ENCODE measurements at regions not wholly inside any gene's neighbourhood (a gene's known extent, or its start where the extent isn't known, plus 50 kb on each side); places are given as distances from the start of the nearest gene placed in this dataset.

- TF ChIP-seq CTCF (IDR thresholded peaks at IDR 0.05 in 2 of 3, conservative IDR thresholded peaks at IDR 0.05 in 1 of 3; ENCODE audit: insufficient read depth in 2 of 3, low read depth in 1 of 3, low read length in 3 of 3) (0 out of 6 replicates have a peak, but pooled peaks of 1 of the 3 experiments have one; percentile 18), SMARCA4 (IDR thresholded peaks at IDR 0.05) (no peak)
- DNase-seq (ENCODE audit: extremely low read depth in 1 of 4, low spot score in 3 of 4): no peak
- Histone ChIP-seq H3K27ac (ENCODE audit: extremely low read depth, low read depth, low read length) (no peak overlapping the region), H3K4me3 (no peak overlapping the region), H3K9me1 (ENCODE audit: control insufficient read depth, insufficient read depth, low read length) (no peaks in the 10 kb centered on the region), H3K79me2 (ENCODE audit: control insufficient read depth, insufficient read depth, low read length) (no peaks in the 10 kb centered on the region), H3K4me1 (replicated peaks in 1 of 2; ENCODE audit: control insufficient read depth in 2 of 2, insufficient read depth in 2 of 2, low read length in 2 of 2) (no peaks in the 10 kb centered on the region; a peak in 2 of 5 replicates), H3K4me2 (ENCODE audit: insufficient read depth, low read length) (no peak overlapping the region), H2AFZ (ENCODE audit: low read depth, low read length) (no peak overlapping the region), H3K9ac (ENCODE audit: insufficient read depth in 1 of 2, low read depth in 2 of 2, low read length in 2 of 2) (no peak overlapping the region), H4K20me1 (replicated peaks; ENCODE audit: control insufficient read depth, insufficient read depth, low read length) (no peaks in the 10 kb centered on the region), H3K36me3 (ENCODE audit: control insufficient read depth, insufficient read depth, low read length) (no peaks in the 10 kb centered on the region), H3K27me3 (ENCODE audit: control insufficient read depth in 2 of 2, insufficient read depth in 2 of 2, low read length in 2 of 2) (no peaks in the 10 kb centered on the region), H3K9me3 (replicated peaks; ENCODE audit: control insufficient read depth, insufficient read depth, low read depth, low read length) (no peaks in the 10 kb centered on the region)
- no TSS peak for BruUV-seq (replicated peaks)
- ChIA-PET CTCF (ENCODE audit: low intra/inter-chr PET ratio) (no interaction called here), POLR2A (no interaction called here)
- ATAC-seq: peak; percentile 65
- 75% methylated on average over 1 of the region's 4 CpGs for WGBS (ENCODE audit: insufficient coverage, low coverage, missing lambda C conversion rate)
- intact Hi-C loops (cut with micrococcal nuclease) (no loop called here), in situ Hi-C loops (cut with MboI) (no loop called here)
- FAIRE-seq: no peak
These were observed 173.5 kb downstream of the MREG start for GRCh38 chr2:215839816-215840215.

DNA sequence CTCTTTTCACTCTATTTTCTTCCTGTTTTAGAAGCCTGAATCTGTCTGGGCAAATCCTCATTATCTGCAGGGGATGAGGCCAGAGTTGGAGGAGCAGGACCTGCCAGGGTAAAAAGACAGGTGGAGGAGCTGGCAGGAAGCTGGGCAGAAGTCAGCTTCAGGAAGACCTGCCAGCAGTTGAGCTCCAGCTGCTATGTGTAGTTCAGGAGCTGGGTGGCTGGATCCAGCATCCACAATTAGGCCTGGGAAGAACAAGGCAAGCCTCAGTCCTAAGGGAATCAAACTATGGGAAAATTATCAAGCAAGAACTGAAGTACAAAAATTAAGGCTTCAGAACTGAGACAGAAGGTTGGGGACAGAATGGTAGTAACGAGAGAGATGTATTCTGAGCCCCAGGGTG is 174.0 kb downstream of the MREG start:
- CTCF ChIA-PET (ENCODE audit: low intra/inter-chr PET ratio): no interaction called here
- TF ChIP-seq NEUROD1 (IDR thresholded peaks at IDR 0.05; ENCODE audit: borderline replicate concordance, low read depth, low read length, partially characterized antibody) (no peak), HNRNPK (IDR thresholded peaks at IDR 0.05; ENCODE audit: low read depth, low read length, poor library complexity, severe bottlenecking) (no peak), NCOA6 (IDR thresholded peaks at IDR 0.05) (no peak), ZBTB33 (CRISPR knock-in tag; IDR thresholded peaks at IDR 0.05) (no peak), ZNF174 (CRISPR knock-in tag; IDR thresholded peaks at IDR 0.05) (no peak), HMGXB4 (CRISPR knock-in tag; IDR thresholded peaks at IDR 0.05) (no peak), ZNF41 (CRISPR knock-in tag; conservative IDR thresholded peaks at IDR 0.05) (no peak), SMARCA5 (IDR thresholded peaks at IDR 0.05) (no peak)
- TF ChIP-seq, protein P1, sequence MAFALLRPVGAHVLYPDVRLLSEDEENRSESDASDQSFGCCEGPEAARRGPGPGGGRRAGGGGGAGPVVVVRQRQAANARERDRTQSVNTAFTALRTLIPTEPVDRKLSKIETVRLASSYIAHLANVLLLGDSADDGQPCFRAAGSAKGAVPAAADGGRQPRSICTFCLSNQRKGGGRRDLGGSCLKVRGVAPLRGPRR (CRISPR knock-in tag; IDR thresholded peaks at IDR 0.05): no peak

More for the DNA sequence above, 174.0 kb downstream of the MREG start:
- Histone ChIP-seq H3K4me3 (no peak overlapping the region), H3K9me1 (ENCODE audit: control insufficient read depth, insufficient read depth, low read length) (no peaks in the 10 kb centered on the region), H3K36me3 (ENCODE audit: control insufficient read depth, insufficient read depth, low read length) (no peaks in the 10 kb centered on the region), H4K20me1 (replicated peaks; ENCODE audit: control insufficient read depth, insufficient read depth, low read length) (no peaks in the 10 kb centered on the region), H3K27ac (ENCODE audit: extremely low read depth, low read depth, low read length) (no peak overlapping the region), H3K9me3 (replicated peaks; ENCODE audit: control insufficient read depth, insufficient read depth, low read depth, low read length) (no peaks in the 10 kb centered on the region), H3K79me2 (ENCODE audit: control insufficient read depth, insufficient read depth, low read length) (no peaks in the 10 kb centered on the region), H3K4me1 (replicated peaks in 1 of 2; ENCODE audit: control insufficient read depth in 2 of 2, insufficient read depth in 2 of 2, low read length in 2 of 2) (peaks cover 0 to under 1% of the 10 kb centered on the region in 2 experiments; a peak in 4 of 5 replicates), H2AFZ (ENCODE audit: low read depth, low read length) (no peak overlapping the region), H3K27me3 (ENCODE audit: control insufficient read depth in 2 of 2, insufficient read depth in 2 of 2, low read length in 2 of 2) (no peaks in the 10 kb centered on the region), H3K4me2 (ENCODE audit: insufficient read depth, low read length) (no peak overlapping the region), H3K9ac (ENCODE audit: insufficient read depth in 1 of 2, low read depth in 2 of 2, low read length in 2 of 2) (no peak overlapping the region)
- POLR2A ChIA-PET: no interaction called here
- DNase-seq (ENCODE audit: extremely low read depth in 1 of 4, low spot score in 3 of 4) (no peak), FAIRE-seq (no peak), ATAC-seq (no peak)
- 78% methylated on average over 1 of the region's 1 CpG for WGBS (ENCODE audit: insufficient coverage, low coverage, missing lambda C conversion rate)
- intact Hi-C loops (cut with micrococcal nuclease) (no loop called here), in situ Hi-C loops (cut with MboI) (no loop called here)
- BruUV-seq (replicated peaks): no TSS peak
